Mesenchymal stem cell (in vitro differentiated cells and primary cell): ENCODE measurements at regions not wholly inside any gene's neighbourhood (a gene's known extent, or its start where the extent isn't known, plus 50 kb on each side); places are given as distances from the start of the nearest gene placed in this dataset.
A peak's percentile ranks its signal among the peaks of the same experiment; 100 is the strongest.

Source experiments
- DNase-seq: peaks from one replicate; pipeline ENCODE4 v3.0.0-alpha.2; 2013
- H2AFZ ChIP-seq: one replicate; pipeline ENCODE4 v1.6.1; 2013; ENCODE audit warnings: low read depth, mild to moderate bottlenecking, control low read depth, inconsistent platforms, low read length, moderate library complexity
- H2AK5ac ChIP-seq: 2 replicates; pipeline ENCODE4 v1.6.1; 2013; ENCODE audit warnings: low read length, moderate library complexity, mild to moderate bottlenecking, inconsistent platforms; ENCODE audit not compliant: severe bottlenecking
- H2BK120ac ChIP-seq: one replicate; pipeline ENCODE4 v1.6.1; 2013; ENCODE audit warnings: low read depth, mild to moderate bottlenecking, inconsistent platforms, low read length, moderate library complexity
- H2BK12ac ChIP-seq, 2 experiments: one replicate each; pipeline ENCODE4 v1.6.1; 2013; ENCODE audit warnings: inconsistent platforms in 2 of 2, low read length in 2 of 2, mild to moderate bottlenecking in 2 of 2, moderate library complexity in 2 of 2, control low read depth in 1 of 2
- H2BK15ac ChIP-seq: one replicate; pipeline ENCODE4 v1.6.1; 2013; ENCODE audit warnings: mild to moderate bottlenecking, low read depth, inconsistent platforms; ENCODE audit not compliant: poor library complexity, severe bottlenecking
- H2BK5ac ChIP-seq: 2 replicates; pipeline ENCODE4 v1.6.1; 2013; ENCODE audit warnings: low read depth, mild to moderate bottlenecking, low read length, control low read depth, inconsistent platforms; ENCODE audit not compliant: poor library complexity, severe bottlenecking
- H3K14ac ChIP-seq, 2 experiments: one replicate each; pipeline ENCODE4 v1.6.1; 2013; ENCODE audit warnings: inconsistent platforms in 2 of 2, low read length in 2 of 2, control low read depth in 1 of 2, mild to moderate bottlenecking in 1 of 2, moderate library complexity in 1 of 2
- H3K18ac ChIP-seq, 2 experiments: one replicate each; pipeline ENCODE4 v1.6.1; 2013; ENCODE audit warnings: inconsistent platforms in 2 of 2, low read length in 2 of 2, control low read depth in 1 of 2, low read depth in 1 of 2, mild to moderate bottlenecking in 1 of 2
- H3K23ac ChIP-seq, 2 experiments: one replicate each; pipeline ENCODE4 v1.6.1; 2013; ENCODE audit warnings: inconsistent platforms in 2 of 2, low read length in 2 of 2, mild to moderate bottlenecking in 2 of 2, moderate library complexity in 2 of 2, control low read depth in 1 of 2
- H3K27ac ChIP-seq: 2 replicates; pipeline ENCODE4 v1.5.1; 2013; ENCODE audit warnings: mild to moderate bottlenecking, moderate library complexity, low read length, control low read depth, inconsistent platforms; ENCODE audit not compliant: poor library complexity, severe bottlenecking
- H3K27me3 ChIP-seq, 2 experiments: 2 replicates each; pipeline versions ENCODE4 v1.6.1 to v1.7.0; 2013; ENCODE audit warnings: low read length in 2 of 2, mild to moderate bottlenecking in 2 of 2, moderate library complexity in 2 of 2, control low read depth in 1 of 2, inconsistent platforms in 1 of 2; ENCODE audit not compliant: control insufficient read depth in 1 of 2, insufficient read depth in 1 of 2
- H3K36me3 ChIP-seq, 2 experiments: 2 replicates each; pipeline versions ENCODE4 v1.6.1 to v1.7.0; 2013; ENCODE audit warnings: low read length in 2 of 2, control low read depth in 1 of 2, inconsistent platforms in 1 of 2, low read depth in 1 of 2, mild to moderate bottlenecking in 1 of 2; ENCODE audit not compliant: insufficient read depth in 2 of 2, control insufficient read depth in 1 of 2
- H3K4ac ChIP-seq, 2 experiments: one replicate each; pipeline ENCODE4 v1.6.1; 2013; ENCODE audit warnings: inconsistent platforms in 2 of 2, low read length in 2 of 2, mild to moderate bottlenecking in 2 of 2, moderate library complexity in 2 of 2, control low read depth in 1 of 2, low read depth in 1 of 2
- H3K4me1 ChIP-seq: 2 replicates; pipeline ENCODE4 v1.6.1; 2013; ENCODE audit warnings: low read depth, low read length, control low read depth; ENCODE audit not compliant: control insufficient read depth, insufficient read depth
- H3K4me2 ChIP-seq: 2 replicates; pipeline ENCODE4 v1.6.1; 2013; ENCODE audit warnings: low read length, mild to moderate bottlenecking, inconsistent platforms; ENCODE audit not compliant: poor library complexity, severe bottlenecking
- H3K4me3 ChIP-seq, 2 experiments: 2 replicates each; pipeline versions ENCODE4 v1.5.1 to v1.7.0; 2013; ENCODE audit warnings: low read length in 2 of 2, mild to moderate bottlenecking in 2 of 2, control low read depth in 1 of 2, low read depth in 1 of 2; ENCODE audit not compliant: insufficient read depth in 1 of 2
- H3K79me1 ChIP-seq: replicated peaks from 2 replicates; pipeline ENCODE4 v1.6.1; 2013; ENCODE audit warnings: mild to moderate bottlenecking, control low read depth, low read length, inconsistent platforms; ENCODE audit not compliant: poor library complexity, severe bottlenecking
- H3K9ac ChIP-seq: 2 replicates; pipeline ENCODE4 v1.7.0; 2013; ENCODE audit warnings: mild to moderate bottlenecking, low read length, moderate library complexity
- H3K9me3 ChIP-seq: 2 replicates; pipeline ENCODE4 v1.7.0; 2013; ENCODE audit warnings: mild to moderate bottlenecking, low read length; ENCODE audit not compliant: control insufficient read depth
- H4K8ac ChIP-seq: one replicate; pipeline ENCODE4 v1.6.1; 2013; ENCODE audit warnings: inconsistent platforms, mild to moderate bottlenecking, low read length, moderate library complexity
- H4K91ac ChIP-seq: one replicate; pipeline ENCODE4 v1.6.1; 2013; ENCODE audit warnings: mild to moderate bottlenecking, low read length, inconsistent platforms
- WGBS: methylation state at CpG from one replicate; pipeline ENCODE4 v1.1.7; 2013; ENCODE audit warnings: mixed read lengths; 5-methylcytosine and 5-hydroxymethylcytosine counted together

DNA sequence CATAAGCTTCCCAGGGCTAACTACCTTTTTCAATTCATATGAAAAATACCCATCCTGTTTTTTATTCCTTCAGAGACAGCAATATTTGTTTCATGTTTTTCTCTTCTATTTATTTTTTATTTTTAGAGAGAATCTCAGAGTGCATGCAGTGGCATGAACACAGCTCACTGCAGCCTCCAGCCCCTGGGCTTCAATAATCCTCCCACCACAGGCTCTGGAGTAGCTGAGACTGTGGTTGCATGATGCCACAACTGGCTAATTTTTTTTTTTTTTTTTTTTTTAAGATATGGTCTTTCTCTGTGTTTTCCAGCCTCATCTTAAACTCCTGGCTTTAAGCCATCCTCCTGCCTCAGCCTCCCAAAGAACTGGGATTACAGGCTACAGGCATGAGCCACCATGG is 296.7 kb upstream of the AKR1E2 start:
- H2AFZ ChIP-seq: no peak overlapping the region
- no peak overlapping the region for H2BK12ac ChIP-seq
- no peak overlapping the region for H3K9ac ChIP-seq
- H2AK5ac ChIP-seq: no peak overlapping the region
- no peaks in the 10 kb centered on the region for H3K27me3 ChIP-seq
- no peaks in the 10 kb centered on the region for H3K36me3 ChIP-seq
- no peak overlapping the region for H3K4me3 ChIP-seq
- H4K8ac ChIP-seq: no peak overlapping the region
- no peak overlapping the region for H4K91ac ChIP-seq
- no peaks in the 10 kb centered on the region for H3K9me3 ChIP-seq
- H2BK120ac ChIP-seq: no peak overlapping the region
- no peak overlapping the region for H3K23ac ChIP-seq
- H3K4me2 ChIP-seq: no peak overlapping the region
- no peak overlapping the region for H2BK15ac ChIP-seq
- H3K14ac ChIP-seq: no peak overlapping the region
- no peak for DNase-seq
- no peak overlapping the region for H2BK5ac ChIP-seq
- no peaks in the 10 kb centered on the region for H3K79me1 ChIP-seq
- no peak overlapping the region for H3K27ac ChIP-seq
- H3K18ac ChIP-seq: no peak overlapping the region
- no peak overlapping the region for H3K4ac ChIP-seq
- H3K4me1 ChIP-seq: no peaks in the 10 kb centered on the region

DNA sequence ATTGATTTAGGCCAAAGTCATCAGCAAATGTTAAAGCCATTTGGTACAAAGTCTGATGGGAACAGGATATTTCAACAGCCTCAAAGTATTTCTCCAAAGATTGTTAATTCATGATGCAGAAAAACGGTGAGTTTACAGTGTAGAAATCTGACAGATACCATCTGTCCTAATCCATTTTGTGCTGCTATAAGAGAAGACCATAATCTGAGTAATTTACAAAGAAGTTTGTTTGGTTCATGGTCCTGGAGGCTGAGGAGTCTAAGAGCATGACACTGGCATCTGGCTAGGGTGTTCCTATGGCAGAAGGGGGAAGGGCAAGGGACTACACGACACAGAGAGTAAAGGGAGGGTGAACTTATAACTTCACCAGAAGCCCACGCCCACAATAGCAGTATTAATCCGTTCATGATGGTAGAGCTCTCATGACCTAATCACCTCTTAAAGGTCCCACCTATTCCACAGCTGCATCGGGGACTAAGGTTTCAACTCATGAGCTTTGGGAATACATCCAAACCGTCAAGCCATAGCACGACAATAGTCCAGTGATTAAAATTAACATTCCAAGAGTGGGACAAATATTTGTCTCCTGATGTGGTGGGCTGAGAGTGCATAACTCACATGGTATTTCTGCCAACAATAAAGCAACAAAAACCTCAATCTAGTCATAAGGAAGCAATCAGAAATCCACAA is 298.6 kb upstream of the AKR1E2 start:
- Histone ChIP-seq H3K18ac (no peak overlapping the region), H2AFZ (no peak overlapping the region), H2BK15ac (no peak overlapping the region), H4K8ac (no peak overlapping the region), H3K4me3 (peak overlapping the region in 1 of 2 experiments; percentile 2), H3K4ac (no peak overlapping the region), H3K9ac (peak overlapping the region; percentile 76), H4K91ac (no peak overlapping the region), H3K14ac (no peak overlapping the region), H3K27me3 (no peaks in the 10 kb centered on the region), H3K4me2 (no peak overlapping the region), H3K79me1 (no peaks in the 10 kb centered on the region), H3K9me3 (no peaks in the 10 kb centered on the region), H3K27ac (no peak overlapping the region), H2BK5ac (no peak overlapping the region), H2BK12ac (no peak overlapping the region), H3K36me3 (no peaks in the 10 kb centered on the region), H3K23ac (no peak overlapping the region), H2AK5ac (no peak overlapping the region), H3K4me1 (no peaks in the 10 kb centered on the region), H2BK120ac (no peak overlapping the region)
- WGBS: 69% methylated on average over 4 of the region's 7 CpGs
- DNase-seq: no peak

DNA sequence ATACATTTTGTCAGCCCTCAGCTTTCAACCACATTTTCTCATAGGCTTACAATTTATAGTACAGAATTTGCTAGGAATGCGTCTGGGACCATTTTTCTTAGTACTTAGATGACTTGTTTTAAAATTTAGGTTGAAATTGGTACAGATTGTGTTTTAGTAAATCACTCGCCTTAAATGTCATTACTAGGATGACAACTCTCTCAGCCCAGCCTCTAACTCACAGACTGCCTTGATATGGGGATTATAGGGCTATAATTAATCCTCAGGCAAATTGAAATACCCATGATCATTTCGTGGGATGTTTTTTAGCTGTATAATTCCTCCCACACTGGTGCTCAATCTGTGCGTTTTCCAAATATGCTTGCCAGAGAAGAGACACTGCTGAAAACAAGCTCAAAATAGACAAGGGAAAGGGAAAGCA is 299.7 kb upstream of the AKR1E2 start:
- no peak overlapping the region for H2BK15ac ChIP-seq
- H3K27ac ChIP-seq: no peak overlapping the region
- H4K8ac ChIP-seq: no peak overlapping the region
- no peak overlapping the region for H2AK5ac ChIP-seq
- no peak overlapping the region for H3K23ac ChIP-seq
- no peak overlapping the region for H2BK120ac ChIP-seq
- no peak overlapping the region for H3K18ac ChIP-seq
- H3K4me3 ChIP-seq: no peak overlapping the region
- H3K9ac ChIP-seq: peak overlapping the region; percentile 76
- H2BK12ac ChIP-seq: no peak overlapping the region
- DNase-seq: no peak
- no peaks in the 10 kb centered on the region for H3K27me3 ChIP-seq
- H3K79me1 ChIP-seq: no peaks in the 10 kb centered on the region
- H3K36me3 ChIP-seq: no peaks in the 10 kb centered on the region
- no peaks in the 10 kb centered on the region for H3K4me1 ChIP-seq
- H3K4ac ChIP-seq: no peak overlapping the region
- no peak overlapping the region for H4K91ac ChIP-seq
- no peak overlapping the region for H3K4me2 ChIP-seq
- H3K9me3 ChIP-seq: no peaks in the 10 kb centered on the region
- 92% methylated on average over 3 of the region's 4 CpGs for WGBS
- H2BK5ac ChIP-seq: no peak overlapping the region
- H3K14ac ChIP-seq: no peak overlapping the region
- no peak overlapping the region for H2AFZ ChIP-seq

DNA sequence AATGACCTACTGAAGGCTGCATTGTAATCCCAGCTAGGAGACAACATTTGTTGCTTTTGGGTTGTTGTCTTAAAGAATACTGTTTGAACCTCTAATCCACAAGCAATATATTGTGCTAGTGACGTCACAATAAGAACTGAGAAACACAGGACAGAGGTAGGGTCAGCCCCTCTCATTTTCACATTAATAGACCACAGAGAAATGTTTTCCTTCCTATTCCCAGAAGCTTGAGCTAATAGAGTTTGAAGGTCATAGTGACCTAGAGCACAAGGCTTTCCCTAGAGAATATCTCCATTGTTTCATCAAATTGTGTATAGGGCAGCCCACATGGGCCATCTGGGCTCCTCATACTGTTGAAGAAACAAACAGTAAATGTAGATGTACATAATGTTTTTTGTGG is 300.9 kb upstream of the AKR1E2 start:
- WGBS: no CpG with 5 or more reads among the region's 1 CpG
- H3K23ac ChIP-seq: no peak overlapping the region
- no peak overlapping the region for H2AFZ ChIP-seq
- no peak overlapping the region for H3K14ac ChIP-seq
- H3K79me1 ChIP-seq: no peaks in the 10 kb centered on the region
- H2BK12ac ChIP-seq: no peak overlapping the region
- H4K8ac ChIP-seq: no peak overlapping the region
- no peaks in the 10 kb centered on the region for H3K9me3 ChIP-seq
- H3K4me3 ChIP-seq: no peak overlapping the region
- no peak overlapping the region for H2AK5ac ChIP-seq
- no peaks in the 10 kb centered on the region for H3K4me1 ChIP-seq
- H2BK5ac ChIP-seq: no peak overlapping the region
- no peaks in the 10 kb centered on the region for H3K36me3 ChIP-seq
- H3K4ac ChIP-seq: no peak overlapping the region
- no peak overlapping the region for H3K18ac ChIP-seq
- H3K9ac ChIP-seq: no peak overlapping the region
- H3K27ac ChIP-seq: no peak overlapping the region
- no peak overlapping the region for H3K4me2 ChIP-seq
- H4K91ac ChIP-seq: no peak overlapping the region
- no peak overlapping the region for H2BK15ac ChIP-seq
- no peak overlapping the region for H2BK120ac ChIP-seq
- DNase-seq: no peak
- no peaks in the 10 kb centered on the region for H3K27me3 ChIP-seq
